ENCODE measurements at regions not wholly inside any gene's neighbourhood (a gene's known extent, or its start where the extent isn't known, plus 50 kb on each side); places are given as distances from the start of the nearest gene placed in this dataset.

DNA sequence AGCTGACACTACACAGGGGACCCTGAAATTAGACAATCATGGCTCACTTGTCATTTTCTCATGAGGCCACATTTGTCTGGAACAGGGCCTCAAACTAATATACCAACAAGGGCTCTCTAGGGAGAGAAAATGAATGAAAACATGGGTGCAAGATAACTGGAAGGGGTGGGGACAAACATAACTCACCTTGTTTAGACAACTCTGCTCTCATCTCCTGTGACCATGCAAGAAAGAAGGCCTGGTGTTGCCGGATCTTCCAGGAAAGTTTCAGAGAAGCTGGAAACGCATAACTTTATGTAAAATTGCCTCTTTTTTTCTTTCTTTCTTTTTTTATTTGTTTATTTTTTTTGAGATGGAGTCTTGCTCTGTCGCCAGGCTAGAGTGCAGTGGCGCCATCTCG lies 80.4 kb upstream of the SPRED2 start:
- TF ChIP-seq RNF2 (conservative IDR thresholded peaks at IDR 0.05; ENCODE audit: low read depth): no peak
- no peak for TF ChIP-seq CBFB (CRISPR knock-in tag; IDR thresholded peaks at IDR 0.05)
- no peak for TF ChIP-seq MAFK (conservative IDR thresholded peaks at IDR 0.05 in 1 of 2, IDR thresholded peaks at IDR 0.05 in 1 of 2; ENCODE audit: low read length in 2 of 2)
- TF ChIP-seq, protein P1, sequence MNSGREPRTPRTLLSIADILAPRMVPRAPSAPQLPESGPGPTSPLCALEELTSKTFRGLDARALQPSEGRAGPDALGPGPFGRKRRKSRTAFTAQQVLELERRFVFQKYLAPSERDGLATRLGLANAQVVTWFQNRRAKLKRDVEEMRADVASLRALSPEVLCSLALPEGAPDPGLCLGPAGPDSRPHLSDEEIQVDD (CRISPR knock-in tag; IDR thresholded peaks at IDR 0.05; ENCODE audit: borderline replicate concordance): no peak
- no peak for TF ChIP-seq ZNF558 (CRISPR knock-in tag; IDR thresholded peaks at IDR 0.05; ENCODE audit: borderline replicate concordance)
- TF ChIP-seq RAD51 (IDR thresholded peaks at IDR 0.05; ENCODE audit: borderline replicate concordance): no peak
- TF ChIP-seq NR3C1 (CRISPR knock-in tag; IDR thresholded peaks at IDR 0.05): no peak
- no peak for TF ChIP-seq JUND (CRISPR knock-in tag; IDR thresholded peaks at IDR 0.05)
- TF ChIP-seq, protein P2, sequence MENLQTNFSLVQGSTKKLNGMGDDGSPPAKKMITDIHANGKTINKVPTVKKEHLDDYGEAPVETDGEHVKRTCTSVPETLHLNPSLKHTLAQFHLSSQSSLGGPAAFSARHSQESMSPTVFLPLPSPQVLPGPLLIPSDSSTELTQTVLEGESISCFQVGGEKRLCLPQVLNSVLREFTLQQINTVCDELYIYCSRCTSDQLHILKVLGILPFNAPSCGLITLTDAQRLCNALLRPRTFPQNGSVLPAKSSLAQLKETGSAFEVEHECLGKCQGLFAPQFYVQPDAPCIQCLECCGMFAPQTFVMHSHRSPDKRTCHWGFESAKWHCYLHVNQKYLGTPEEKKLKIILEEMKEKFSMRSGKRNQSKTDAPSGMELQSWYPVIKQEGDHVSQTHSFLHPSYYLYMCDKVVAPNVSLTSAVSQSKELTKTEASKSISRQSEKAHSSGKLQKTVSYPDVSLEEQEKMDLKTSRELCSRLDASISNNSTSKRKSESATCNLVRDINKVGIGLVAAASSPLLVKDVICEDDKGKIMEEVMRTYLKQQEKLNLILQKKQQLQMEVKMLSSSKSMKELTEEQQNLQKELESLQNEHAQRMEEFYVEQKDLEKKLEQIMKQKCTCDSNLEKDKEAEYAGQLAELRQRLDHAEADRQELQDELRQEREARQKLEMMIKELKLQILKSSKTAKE (CRISPR knock-in tag; IDR thresholded peaks at IDR 0.05; ENCODE audit: borderline replicate concordance): no peak
- no peak for TF ChIP-seq EP300 (IDR thresholded peaks at IDR 0.05; ENCODE audit: low read depth in 2 of 2, low read length in 2 of 2)
- TF ChIP-seq EP300 (CRISPR knock-in tag; IDR thresholded peaks at IDR 0.05; ENCODE audit: borderline replicate concordance): no peak
- no peak for TF ChIP-seq KDM1A (CRISPR knock-in tag; IDR thresholded peaks at IDR 0.05)
- no peak for TF ChIP-seq ZFP41 (CRISPR knock-in tag; IDR thresholded peaks at IDR 0.05; ENCODE audit: borderline replicate concordance)
- TF ChIP-seq, protein P3, sequence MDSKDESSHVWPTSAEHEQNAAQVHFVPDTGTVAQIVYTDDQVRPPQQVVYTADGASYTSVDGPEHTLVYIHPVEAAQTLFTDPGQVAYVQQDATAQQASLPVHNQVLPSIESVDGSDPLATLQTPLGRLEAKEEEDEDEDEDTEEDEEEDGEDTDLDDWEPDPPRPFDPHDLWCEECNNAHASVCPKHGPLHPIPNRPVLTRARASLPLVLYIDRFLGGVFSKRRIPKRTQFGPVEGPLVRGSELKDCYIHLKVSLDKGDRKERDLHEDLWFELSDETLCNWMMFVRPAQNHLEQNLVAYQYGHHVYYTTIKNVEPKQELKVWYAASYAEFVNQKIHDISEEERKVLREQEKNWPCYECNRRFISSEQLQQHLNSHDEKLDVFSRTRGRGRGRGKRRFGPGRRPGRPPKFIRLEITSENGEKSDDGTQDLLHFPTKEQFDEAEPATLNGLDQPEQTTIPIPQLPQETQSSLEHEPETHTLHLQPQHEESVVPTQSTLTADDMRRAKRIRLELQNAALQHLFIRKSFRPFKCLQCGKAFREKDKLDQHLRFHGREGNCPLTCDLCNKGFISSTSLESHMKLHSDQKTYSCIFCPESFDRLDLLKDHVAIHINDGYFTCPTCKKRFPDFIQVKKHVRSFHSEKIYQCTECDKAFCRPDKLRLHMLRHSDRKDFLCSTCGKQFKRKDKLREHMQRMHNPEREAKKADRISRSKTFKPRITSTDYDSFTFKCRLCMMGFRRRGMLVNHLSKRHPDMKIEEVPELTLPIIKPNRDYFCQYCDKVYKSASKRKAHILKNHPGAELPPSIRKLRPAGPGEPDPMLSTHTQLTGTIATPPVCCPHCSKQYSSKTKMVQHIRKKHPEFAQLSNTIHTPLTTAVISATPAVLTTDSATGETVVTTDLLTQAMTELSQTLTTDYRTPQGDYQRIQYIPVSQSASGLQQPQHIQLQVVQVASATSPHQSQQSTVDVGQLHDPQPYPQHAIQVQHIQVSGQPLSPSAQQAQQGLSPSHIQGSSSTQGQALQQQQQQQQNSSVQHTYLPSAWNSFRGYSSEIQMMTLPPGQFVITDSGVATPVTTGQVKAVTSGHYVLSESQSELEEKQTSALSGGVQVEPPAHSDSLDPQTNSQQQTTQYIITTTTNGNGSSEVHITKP (CRISPR knock-in tag; IDR thresholded peaks at IDR 0.05; ENCODE audit: low read depth): no peak
